Psoas muscle (tissue), 7 donors: ENCODE measurements at regions not wholly inside any gene's neighbourhood (a gene's known extent, or its start where the extent isn't known, plus 50 kb on each side); places are given as distances from the start of the nearest gene placed in this dataset.

ENCODE experiments used
- ATAC-seq, 4 donors: fragments of 200-7000 bp; cut with Tn5 transposase; one replicate each; pipeline ENCODE4 v1.9.1; 2020; ENCODE audit warnings: moderate library complexity in 3 of 4, mild to moderate bottlenecking in 2 of 4
- DNase-seq, 2 donors: peaks; one replicate each; pipeline ENCODE4 v3.0.0-alpha.2; 2020
- H3K27ac ChIP-seq: fragments of 200-600 bp; one replicate; pipeline ENCODE4 v1.8.0; 2022
- H3K27me3 ChIP-seq, 3 donors: fragments of 200-600 bp in 1 of 3; one replicate each; pipeline versions ENCODE4 v1.6.1 to v1.8.0; 2013 to 2022; ENCODE audit warnings: low read length in 2 of 3, mild to moderate bottlenecking in 2 of 3, moderate library complexity in 1 of 3; ENCODE audit not compliant: insufficient read depth in 3 of 3
- H3K36me3 ChIP-seq, 2 donors: fragments of 200-600 bp in 1 of 2; one replicate each; pipeline versions ENCODE4 v1.6.1 to v1.8.0; 2013 to 2022; ENCODE audit warnings: low read depth in 1 of 2, mild to moderate bottlenecking in 1 of 2, moderate library complexity in 1 of 2; ENCODE audit not compliant: insufficient read depth in 1 of 2
- H3K4me1 ChIP-seq: fragments of 200-600 bp; one replicate; pipeline ENCODE4 v1.8.0; 2022
- H3K4me3 ChIP-seq: fragments of 200-600 bp; one replicate; pipeline ENCODE4 v1.8.0; 2022; ENCODE audit warnings: mild to moderate bottlenecking
- H3K9me3 ChIP-seq: fragments of 200-600 bp; one replicate; pipeline ENCODE4 v1.8.0; 2022
- CTCF ChIP-seq: fragments of 200-600 bp; IDR thresholded peaks from one replicate; pipeline ENCODE4 v1.8.0; 2022; ENCODE audit warnings: antibody characterized with exemption
- WGBS, 3 donors: extraction: QIAGEN DNeasy Blood & Tissue Kit; methylation state at CpG; one replicate each; pipeline versions ENCODE4 v1.1.6 to v1.1.7; 2013; 5-methylcytosine and 5-hydroxymethylcytosine counted together
- intact Hi-C, 2 donors: fragments of 100-400 bp; cut with DNase I; formaldehyde crosslinking; loops; one replicate each; pipeline versions ENCODE4 v1.11.0 to v1.14.2; 2022
- donor health status: healthy with polysubstance abuse.
- donor health status: DM: no; HTN: no; CAD: no; lungs with moderate emphysema.
- donor health status: Bipolar disorder and iron deficiency.
- donor health status: healthy.
- donor health status: DM: yes; HTN: yes; CAD: no.
- donor health status: DM: no; HTN: no; CAD: no.
- donor health status: DM: yes; HTN: yes; CAD: no.

- no peak for ATAC-seq
Observed at GRCh38 chr17:72069586-72070202, 51.1 kb upstream of the SOX9 start.

More at GRCh38 chr17:72069586-72070202, 51.1 kb upstream of the SOX9 start:
- no peaks in the 10 kb centered on the region for H3K9me3 ChIP-seq
- no peaks in the 10 kb centered on the region for H3K4me1 ChIP-seq
- no peaks in the 10 kb centered on the region for H3K27me3 ChIP-seq
- no peak overlapping the region for H3K27ac ChIP-seq
- TF ChIP-seq CTCF, result no peak
- 37 to 62% (median 51%) methylated on average over 2 of the region's 2 CpGs for WGBS, 3 donors
- intact Hi-C loops, result loop anchor here (5.0 to 10.0 kb wide), 3 partner anchors 65 to 948 kb away; no protein-coding TSS in a partner anchor
- no peak for DNase-seq
- no peaks in the 10 kb centered on the region for H3K36me3 ChIP-seq
- H3K4me3 ChIP-seq, result no peak overlapping the region
